ENCODE measurements at regions not wholly inside any gene's neighbourhood (a gene's known extent, or its start where the extent isn't known, plus 50 kb on each side); places are given as distances from the start of the nearest gene placed in this dataset.
A peak's percentile ranks its signal among the peaks of the same experiment; 100 is the strongest.

- H3K36me3 ChIP-seq (ENCODE audit: control insufficient read depth, insufficient read depth, low read length): no peaks in the 10 kb centered on the region
- no peak overlapping the region for H3K9ac ChIP-seq
- no peaks in the 10 kb centered on the region for H3K27me3 ChIP-seq (ENCODE audit: control insufficient read depth, insufficient read depth, low read length)
- H2AFZ ChIP-seq: no peak overlapping the region
- no peak overlapping the region for H3K4me3 ChIP-seq (ENCODE audit: low read depth, low read length)
- peaks cover 8% of the 10 kb centered on the region for H3K4me1 ChIP-seq
- H3K9me3 ChIP-seq (ENCODE audit: control insufficient read depth, low read length): no peaks in the 10 kb centered on the region
- H3K79me2 ChIP-seq: no peaks in the 10 kb centered on the region
- TF ChIP-seq CTCF (IDR thresholded peaks at IDR 0.05): no peak
- H3K4me2 ChIP-seq (ENCODE audit: low read length): no peak overlapping the region
- H3K27ac ChIP-seq: no peak overlapping the region
Measured at GRCh38 chr7:118078015-118078414, 105.9 kb upstream of the LSM8 start.

- TF ChIP-seq CTCF (IDR thresholded peaks at IDR 0.05): no peak
- Histone ChIP-seq H2AFZ (no peak overlapping the region), H3K4me1 (peaks cover 14% of the 10 kb centered on the region), H3K36me3 (ENCODE audit: control insufficient read depth, insufficient read depth, low read length) (no peaks in the 10 kb centered on the region), H3K27ac (no peak overlapping the region), H3K27me3 (ENCODE audit: control insufficient read depth, insufficient read depth, low read length) (no peaks in the 10 kb centered on the region), H3K4me2 (ENCODE audit: low read length) (no peak overlapping the region), H3K4me3 (ENCODE audit: low read depth, low read length) (no peak overlapping the region), H3K9ac (no peak overlapping the region), H3K79me2 (no peaks in the 10 kb centered on the region), H3K9me3 (ENCODE audit: control insufficient read depth, low read length) (no peaks in the 10 kb centered on the region)
Measured at GRCh38 chr7:118079369-118079768, 104.6 kb upstream of the LSM8 start.

- no peaks in the 10 kb centered on the region for H3K79me2 ChIP-seq
- H2AFZ ChIP-seq: no peak overlapping the region
- no peaks in the 10 kb centered on the region for H3K27me3 ChIP-seq (ENCODE audit: control insufficient read depth, insufficient read depth, low read length)
- H3K27ac ChIP-seq: no peak overlapping the region
- no peak overlapping the region for H3K9ac ChIP-seq
- no peak for TF ChIP-seq CTCF (IDR thresholded peaks at IDR 0.05)
- no peak overlapping the region for H3K4me3 ChIP-seq (ENCODE audit: low read depth, low read length)
- H3K36me3 ChIP-seq (ENCODE audit: control insufficient read depth, insufficient read depth, low read length): no peaks in the 10 kb centered on the region
- no peak overlapping the region for H3K4me2 ChIP-seq (ENCODE audit: low read length)
- peaks cover 14% of the 10 kb centered on the region for H3K4me1 ChIP-seq
- H3K9me3 ChIP-seq (ENCODE audit: control insufficient read depth, low read length): no peaks in the 10 kb centered on the region
Measured at GRCh38 chr7:118080947-118081346, 103.0 kb upstream of the LSM8 start.

- H2AFZ ChIP-seq: no peak overlapping the region
- no peaks in the 10 kb centered on the region for H3K36me3 ChIP-seq (ENCODE audit: control insufficient read depth, insufficient read depth, low read length)
- peak overlapping the region; percentile 63 for H3K4me2 ChIP-seq (ENCODE audit: low read length)
- no peak for TF ChIP-seq CTCF (IDR thresholded peaks at IDR 0.05)
- H3K79me2 ChIP-seq: no peaks in the 10 kb centered on the region
- peak overlapping the region; percentile 21 for H3K27ac ChIP-seq
- no peaks in the 10 kb centered on the region for H3K9me3 ChIP-seq (ENCODE audit: control insufficient read depth, low read length)
- peak overlapping the region; percentile 11 for H3K4me3 ChIP-seq (ENCODE audit: low read depth, low read length)
- peaks cover 14% of the 10 kb centered on the region for H3K4me1 ChIP-seq
- no peaks in the 10 kb centered on the region for H3K27me3 ChIP-seq (ENCODE audit: control insufficient read depth, insufficient read depth, low read length)
- H3K9ac ChIP-seq: no peak overlapping the region
Measured at GRCh38 chr7:118082506-118082905, 101.5 kb upstream of the LSM8 start.

- no peak for TF ChIP-seq CTCF (IDR thresholded peaks at IDR 0.05)
- peaks cover 14% of the 10 kb centered on the region for H3K4me1 ChIP-seq
- no peaks in the 10 kb centered on the region for H3K36me3 ChIP-seq (ENCODE audit: control insufficient read depth, insufficient read depth, low read length)
- H3K79me2 ChIP-seq: no peaks in the 10 kb centered on the region
- no peak overlapping the region for H3K4me2 ChIP-seq (ENCODE audit: low read length)
- no peak overlapping the region for H3K4me3 ChIP-seq (ENCODE audit: low read depth, low read length)
- no peaks in the 10 kb centered on the region for H3K9me3 ChIP-seq (ENCODE audit: control insufficient read depth, low read length)
- no peak overlapping the region for H3K9ac ChIP-seq
- H3K27me3 ChIP-seq (ENCODE audit: control insufficient read depth, insufficient read depth, low read length): no peaks in the 10 kb centered on the region
- H2AFZ ChIP-seq: no peak overlapping the region
- H3K27ac ChIP-seq: no peak overlapping the region
Measured at GRCh38 chr7:118085000-118085399, 99.0 kb upstream of the LSM8 start.
